ENCODE measurements at regions not wholly inside any gene's neighbourhood (a gene's known extent, or its start where the extent isn't known, plus 50 kb on each side); places are given as distances from the start of the nearest gene placed in this dataset.

- H3K4me1 Mint-ChIP-seq (ENCODE audit: low read depth, unreplicated experiment): peaks cover 20% of the 10 kb centered on the region
- no peaks in the 10 kb centered on the region for H3K36me3 Mint-ChIP-seq (ENCODE audit: low read depth, unreplicated experiment)
- peak overlapping the region; percentile 34 for H3K27ac ChIP-seq (ENCODE audit: low read depth, low read length)
- no peak for TF ChIP-seq EZH2 (IDR thresholded peaks at IDR 0.05; ENCODE audit: insufficient read depth, low read length)
- TF ChIP-seq CTCF (IDR thresholded peaks at IDR 0.05; ENCODE audit: insufficient read depth, low read depth, low read length): no peak
- H3K27me3 Mint-ChIP-seq (ENCODE audit: low read depth, unreplicated experiment): peaks cover 2% of the 10 kb centered on the region
- no peak overlapping the region for H2AFZ ChIP-seq (ENCODE audit: low read depth, low read length)
- H3K9ac ChIP-seq (ENCODE audit: low read length): peak overlapping the region; percentile 15
- peak overlapping the region; percentile 78 for H3K4me2 ChIP-seq (ENCODE audit: low read length)
- peaks cover 2% of the 10 kb centered on the region for H3K27me3 ChIP-seq (ENCODE audit: insufficient read depth, low read length)
- H3K4me1 ChIP-seq (ENCODE audit: insufficient read depth, low read length): peaks cover 18% of the 10 kb centered on the region
- peak overlapping the region; percentile 4 for H3K4me3 ChIP-seq (ENCODE audit: insufficient read depth, low read depth, low read length)
- no peaks in the 10 kb centered on the region for H3K9me3 Mint-ChIP-seq (ENCODE audit: unreplicated experiment)
- FAIRE-seq (peak; percentile 72), DNase-seq (ENCODE audit: low read depth) (peak; percentile 74)
- H3K36me3 ChIP-seq (ENCODE audit: insufficient read depth, low read length): no peaks in the 10 kb centered on the region
- peak overlapping the region; percentile 79 for H3K27ac Mint-ChIP-seq (ENCODE audit: unreplicated experiment)
- no peaks in the 10 kb centered on the region for H4K20me1 ChIP-seq (ENCODE audit: insufficient read depth, low read length)
- no peak overlapping the region for H3K4me3 Mint-ChIP-seq (ENCODE audit: unreplicated experiment)
- no peaks in the 10 kb centered on the region for H3K9me3 ChIP-seq (ENCODE audit: insufficient read depth, low read depth, low read length)
- H3K79me2 ChIP-seq (ENCODE audit: insufficient read depth, low read length): no peaks in the 10 kb centered on the region
Observed at GRCh38 chr9:14372437-14373335, 58.7 kb upstream of the NFIB start.

- no peak for FAIRE-seq
- no peak overlapping the region for H3K9ac ChIP-seq (ENCODE audit: low read length)
- no peak for DNase-seq (ENCODE audit: low read depth)
Observed at GRCh38 chr9:14369011-14369410, 55.1 kb upstream of the NFIB start.

More at GRCh38 chr9:14369011-14369410, 55.1 kb upstream of the NFIB start:
- peaks cover 2% of the 10 kb centered on the region for H3K27me3 Mint-ChIP-seq (ENCODE audit: low read depth, unreplicated experiment)
- no peak for TF ChIP-seq EZH2 (IDR thresholded peaks at IDR 0.05; ENCODE audit: insufficient read depth, low read length)
- no peak for TF ChIP-seq CTCF (IDR thresholded peaks at IDR 0.05; ENCODE audit: insufficient read depth, low read depth, low read length)
- Histone ChIP-seq H3K9me3 (ENCODE audit: insufficient read depth, low read depth, low read length) (no peaks in the 10 kb centered on the region), H3K27ac (ENCODE audit: low read depth, low read length) (no peak overlapping the region), H3K27me3 (ENCODE audit: insufficient read depth, low read length) (peaks cover 2% of the 10 kb centered on the region), H3K4me1 (ENCODE audit: insufficient read depth, low read length) (peaks cover 32% of the 10 kb centered on the region), H4K20me1 (ENCODE audit: insufficient read depth, low read length) (no peaks in the 10 kb centered on the region), H3K4me2 (ENCODE audit: low read length) (no peak overlapping the region), H3K4me3 (ENCODE audit: insufficient read depth, low read depth, low read length) (no peak overlapping the region), H3K79me2 (ENCODE audit: insufficient read depth, low read length) (no peaks in the 10 kb centered on the region), H3K36me3 (ENCODE audit: insufficient read depth, low read length) (no peaks in the 10 kb centered on the region), H2AFZ (ENCODE audit: low read depth, low read length) (no peak overlapping the region)
- no peaks in the 10 kb centered on the region for H3K36me3 Mint-ChIP-seq (ENCODE audit: low read depth, unreplicated experiment)
- H3K9me3 Mint-ChIP-seq (ENCODE audit: unreplicated experiment): peaks cover 6% of the 10 kb centered on the region
- no peak overlapping the region for H3K27ac Mint-ChIP-seq (ENCODE audit: unreplicated experiment)
- H3K4me1 Mint-ChIP-seq (ENCODE audit: low read depth, unreplicated experiment): peaks cover 20% of the 10 kb centered on the region
- no peak overlapping the region for H3K4me3 Mint-ChIP-seq (ENCODE audit: unreplicated experiment)
